K562 (cell line): ENCODE measurements at regions not wholly inside any gene's neighbourhood (a gene's known extent, or its start where the extent isn't known, plus 50 kb on each side); places are given as distances from the start of the nearest gene placed in this dataset.

ENCODE experiments used
- ATAC-seq: fragments of 200-7000 bp; cut with Tn5 transposase; 3 replicates; pipeline ENCODE4 v1.9.1; 2020; ENCODE audit warnings: moderate library complexity
- BruUV-seq: library from RNA; stranded (reverse); fragments of 400-500 nt; replicated peaks from 2 replicates; lab custom pipeline; 2021; lab: Mats Ljungman, UMichigan
- CTCF ChIA-PET: fragments of 300-600 bp; formaldehyde crosslinking; extraction: SDS; loops from one replicate; lab custom pipeline; 2021; ENCODE audit warnings: low intra/inter-chr PET ratio; lab: Yijun Ruan, JAX
- POLR2A ChIA-PET: fragments of 300-600, 350-650 bp; sonication (Branson Sonifier 250); formaldehyde crosslinking; extraction: SDS; loops from one replicate; lab custom pipeline; 2021; ENCODE audit warnings: antibody characterized with exemption, inconsistent platforms; lab: Yijun Ruan, JAX
- DNase-seq, 4 experiments: peaks; one replicate each; pipeline versions ENCODE4 v3.0.0 to v3.0.0-alpha.2; 2011 to 2018; ENCODE audit warnings: low spot score in 3 of 4, mixed read lengths in 3 of 4; ENCODE audit errors: extremely low read depth in 1 of 4
- FAIRE-seq: peaks from 2 replicates; lab custom pipeline; 2011; peaks lifted over from hg19 to GRCh38; lab: Jason Lieb, UNC
- H2AFZ ChIP-seq: 2 replicates; pipeline ENCODE4 v1.6.0; 2011; ENCODE audit warnings: low read depth, low read length, control low read depth, inconsistent platforms
- H3K27ac ChIP-seq: fragments of 200-600 bp; 3 replicates; pipeline ENCODE4 v1.8.0; 2011; ENCODE audit warnings: low read depth, mild to moderate bottlenecking, control low read depth, inconsistent platforms, low read length, moderate library complexity, mixed read lengths; ENCODE audit errors: extremely low read depth
- H3K27me3 ChIP-seq, 2 experiments: fragments of 300-600 bp in 1 of 2; 2 replicates in 1 of 2; 3 replicates in 1 of 2; pipeline versions ENCODE4 v1.6.0 to v1.8.0; 2011; ENCODE audit warnings: inconsistent platforms in 2 of 2, low read length in 2 of 2, mild to moderate bottlenecking in 1 of 2, mixed read lengths in 1 of 2, moderate library complexity in 1 of 2; ENCODE audit not compliant: control insufficient read depth in 2 of 2, insufficient read depth in 2 of 2
- H3K36me3 ChIP-seq: fragments of 300-600 bp; 3 replicates; pipeline ENCODE4 v1.8.0; 2011; ENCODE audit warnings: mild to moderate bottlenecking, low read length, inconsistent platforms; ENCODE audit not compliant: control insufficient read depth, insufficient read depth
- H3K4me1 ChIP-seq, 2 experiments: fragments of 200-600 bp in 1 of 2; replicated peaks in 1 of 2; 2 replicates in 1 of 2; 3 replicates in 1 of 2; pipeline versions ENCODE4 v1.5.1 to v1.8.0; 2011; ENCODE audit warnings: inconsistent platforms in 2 of 2, low read length in 2 of 2, mild to moderate bottlenecking in 1 of 2, mixed read lengths in 1 of 2, moderate library complexity in 1 of 2; ENCODE audit not compliant: control insufficient read depth in 2 of 2, insufficient read depth in 2 of 2
- H3K4me2 ChIP-seq: 2 replicates; pipeline ENCODE4 v1.6.1; 2011; ENCODE audit warnings: low read length, control low read depth, inconsistent platforms, mixed read lengths; ENCODE audit not compliant: insufficient read depth
- H3K4me3 ChIP-seq: fragments of 200-600 bp; sonication (generic), shearing (Covaris generic); 2 replicates; pipeline ENCODE4 v1.5.1; 2016; ENCODE audit warnings: control low read depth, inconsistent platforms
- H3K79me2 ChIP-seq: fragments of 200-600 bp; 3 replicates; pipeline ENCODE4 v1.8.0; 2011; ENCODE audit warnings: low read length, inconsistent platforms; ENCODE audit not compliant: control insufficient read depth, insufficient read depth
- H3K9ac ChIP-seq, 2 experiments: 2 replicates each; pipeline versions ENCODE4 v1.6.0 to v1.6.1; 2011; ENCODE audit warnings: low read depth in 2 of 2, low read length in 2 of 2, control low read depth in 1 of 2, inconsistent platforms in 1 of 2, mild to moderate bottlenecking in 1 of 2, mixed read lengths in 1 of 2; ENCODE audit not compliant: insufficient read depth in 1 of 2
- H3K9me1 ChIP-seq: one replicate; pipeline ENCODE4 v1.6.0; 2011; ENCODE audit warnings: inconsistent platforms, mild to moderate bottlenecking, low read length, moderate library complexity; ENCODE audit not compliant: control insufficient read depth, insufficient read depth
- H3K9me3 ChIP-seq: replicated peaks from 2 replicates; pipeline ENCODE4 v1.5.1; 2011; ENCODE audit warnings: low read depth, low read length, inconsistent platforms; ENCODE audit not compliant: control insufficient read depth, insufficient read depth
- H4K20me1 ChIP-seq: replicated peaks from 2 replicates; pipeline ENCODE4 v1.6.1; 2011; ENCODE audit warnings: low read length, inconsistent platforms, mixed read lengths; ENCODE audit not compliant: control insufficient read depth, insufficient read depth
- CBX3 ChIP-seq, 2 experiments: IDR thresholded peaks; 1 replicate in 1 of 2; 2 replicates in 1 of 2; pipeline ENCODE4 v1.6.1; 2012; ENCODE audit warnings: inconsistent platforms in 2 of 2, low read length in 2 of 2, borderline replicate concordance in 1 of 2, control low read depth in 1 of 2
- CCAR2 ChIP-seq: fragments of 200-400 bp; formaldehyde crosslinking; IDR thresholded peaks from 2 replicates; pipeline ENCODE4 v1.6.1; 2017; ENCODE audit warnings: mild to moderate bottlenecking, low read depth, low read length
- FIP1L1 ChIP-seq: fragments of 200-400 bp; formaldehyde crosslinking; IDR thresholded peaks from 2 replicates; pipeline ENCODE4 v1.6.1; 2018; ENCODE audit warnings: mild to moderate bottlenecking, low read depth, low read length; ENCODE audit not compliant: poor library complexity, severe bottlenecking
- HDGF ChIP-seq: fragments of 450-650 bp; IDR thresholded peaks from 2 replicates; pipeline ENCODE4 v1.6.1; 2016
- POU5F1 ChIP-seq: fragments of 150-350 bp; IDR thresholded peaks from 2 replicates; pipeline ENCODE4 v1.6.1; 2014; ENCODE audit warnings: borderline replicate concordance, low read length, low read depth, mild to moderate bottlenecking; ENCODE audit not compliant: partially characterized antibody
- RBBP5 ChIP-seq: fragments of 200-600 bp; sonication (generic); IDR thresholded peaks from 2 replicates; pipeline ENCODE4 v1.6.1; 2012; ENCODE audit warnings: borderline replicate concordance, mild to moderate bottlenecking, low read length, control low read depth, inconsistent platforms; ENCODE audit not compliant: insufficient read depth, poor library complexity, severe bottlenecking
- SMARCC2 ChIP-seq: fragments of 450-650 bp; IDR thresholded peaks from 2 replicates; pipeline ENCODE4 v1.6.1; 2017; ENCODE audit warnings: antibody characterized with exemption, moderate library complexity, mild to moderate bottlenecking, low read depth
- ZBTB11 ChIP-seq, 3 experiments: fragments of 200-800 bp in 1 of 3; fragments of 250-450 bp in 1 of 3; fragments of 450-650 bp in 1 of 3; sonication (Bioruptor Pico) in 1 of 3; sonication (Bioruptor generic) in 1 of 3; formaldehyde crosslinking in 1 of 3; IDR thresholded peaks; 2 replicates each; pipeline versions ENCODE4 v1.6.1 to v1.8.0; 2016 to 2022; ENCODE audit warnings: mild to moderate bottlenecking in 2 of 3, missing genetic modification characterization in 2 of 3, missing compliant biosample characterization in 1 of 3, moderate library complexity in 1 of 3
- ZNF224 ChIP-seq: sonication (generic); formaldehyde crosslinking; IDR thresholded peaks from 2 replicates; pipeline ENCODE4 v1.8.0; 2022; ENCODE audit warnings: mild to moderate bottlenecking, missing genetic modification reagents
- ZNF398 ChIP-seq: fragments of 250-450 bp; sonication (Bioruptor Pico); IDR thresholded peaks from 2 replicates; pipeline ENCODE4 v1.8.0; 2021; ENCODE audit warnings: moderate library complexity, mild to moderate bottlenecking, inconsistent platforms
- ZNF436 ChIP-seq: fragments of 250-450, 450-650 bp; sonication (Bioruptor Pico); formaldehyde crosslinking; IDR thresholded peaks from 2 replicates; pipeline ENCODE4 v1.7.0; 2020; ENCODE audit warnings: mild to moderate bottlenecking
- WGBS: fragments of 100-300 bp; shearing (Covaris generic); methylation state at CpG from one replicate; pipeline ENCODE4 v1.1.6; 2016; ENCODE audit warnings: low coverage, mixed read lengths; ENCODE audit not compliant: insufficient coverage; ENCODE audit errors: missing lambda C conversion rate; 5-methylcytosine and 5-hydroxymethylcytosine counted together
- in situ Hi-C: fragments of 300-500 bp; cut with MboI; formaldehyde crosslinking; loops from 4 replicates; pipeline ENCODE4 v1.15.0; 2018; ENCODE audit warnings: inconsistent platforms, mixed read lengths
- intact Hi-C: fragments of 100-400 bp; cut with micrococcal nuclease; formaldehyde crosslinking; loops from 2 replicates; pipeline ENCODE4 v1.14.2; 2022

GRCh38 chr2:109677835-109678580 lies 63.8 kb downstream of the SOWAHC start:
- CTCF ChIA-PET: no interaction called here
- intact Hi-C loops: no loop called here
- Histone ChIP-seq H4K20me1 (no peaks in the 10 kb centered on the region), H2AFZ (no peak overlapping the region), H3K27me3 (peaks cover 5 to 16% of the 10 kb centered on the region in 2 experiments; a peak in 3 of 5 replicates), H3K27ac (no peak overlapping the region), H3K9me3 (no peaks in the 10 kb centered on the region), H3K36me3 (no peaks in the 10 kb centered on the region), H3K9ac (no peak overlapping the region), H3K79me2 (no peaks in the 10 kb centered on the region), H3K4me1 (no peaks in the 10 kb centered on the region), H3K4me3 (no peak overlapping the region), H3K4me2 (no peak overlapping the region), H3K9me1 (no peaks in the 10 kb centered on the region)
- BruUV-seq: no TSS peak
- in situ Hi-C loops: no loop called here
- TF ChIP-seq POU5F1: no peak
- no peak for TF ChIP-seq ZNF436 (CRISPR knock-in tag)
- TF ChIP-seq CBX3 (IDR thresholded peaks at IDR 0.05; ENCODE audit: borderline replicate concordance in 1 of 2, low read length in 2 of 2): no peak
- no peak for TF ChIP-seq CCAR2
- TF ChIP-seq ZBTB11 (CRISPR knock-in tag; IDR thresholded peaks at IDR 0.05): no peak
- TF ChIP-seq ZNF224 (CRISPR knock-in tag): no peak
- no peak for TF ChIP-seq ZNF398 (CRISPR knock-in tag)
- no peak for TF ChIP-seq RBBP5
- no peak for TF ChIP-seq HDGF
- no peak for TF ChIP-seq FIP1L1
- TF ChIP-seq SMARCC2: no peak
- DNase-seq (no peak), FAIRE-seq (no peak), ATAC-seq (no peak)
- 2% methylated on average over 12 of the region's 12 CpGs for WGBS
- POLR2A ChIA-PET: no interaction called here
